Skeletal muscle cell (primary cell): ENCODE measurements at regions not wholly inside any gene's neighbourhood (a gene's known extent, or its start where the extent isn't known, plus 50 kb on each side); places are given as distances from the start of the nearest gene placed in this dataset.
"Not testable (repeated sequence)": the region's sequence is repeated elsewhere in the genome, so short reads cannot be mapped to it uniquely, and the experiment has no call there.

ENCODE experiments used
- DNase-seq: peaks from one replicate; pipeline ENCODE4 v3.0.0-alpha.2; 2010; ENCODE audit warnings: low read depth
- H3K4me3 ChIP-seq: 2 replicates; pipeline ENCODE4 v1.5.1; 2011; ENCODE audit warnings: low read depth, mild to moderate bottlenecking, control low read depth, low read length, moderate library complexity

- no peak for DNase-seq
- no peak overlapping the region for H3K4me3 ChIP-seq
Measured at GRCh38 chr13:71382285-71382684, 484.7 kb downstream of the DACH1 start.

GRCh38 chr13:71380191-71380590, 486.8 kb downstream of the DACH1 start:
- H3K4me3 ChIP-seq = no peak overlapping the region
- DNase-seq = no peak

GRCh38 chr13:71378961-71379905, 487.8 kb downstream of the DACH1 start:
- no peak for DNase-seq
- H3K4me3 ChIP-seq = no peak overlapping the region

GRCh38 chr13:71374471-71375049, 492.4 kb downstream of the DACH1 start:
- no peak for DNase-seq
- no peak overlapping the region for H3K4me3 ChIP-seq

GRCh38 chr13:71368336-71368735, 498.7 kb downstream of the DACH1 start:
- no peak overlapping the region for H3K4me3 ChIP-seq
- DNase-seq = no peak

GRCh38 chr13:71360041-71360440, 507.0 kb downstream of the DACH1 start:
- H3K4me3 ChIP-seq = no peak overlapping the region
- no peak for DNase-seq

- DNase-seq = no peak
- no peak overlapping the region for H3K4me3 ChIP-seq
Measured at GRCh38 chr13:71359641-71360040, 507.4 kb downstream of the DACH1 start.

- no peak for DNase-seq
- H3K4me3 ChIP-seq = no peak overlapping the region
Measured at GRCh38 chr13:71358218-71358617, 508.8 kb downstream of the DACH1 start.

GRCh38 chr13:71355010-71355409, 512.0 kb downstream of the DACH1 start:
- no peak for DNase-seq
- H3K4me3 ChIP-seq = no peak overlapping the region

GRCh38 chr13:71350886-71351285, 516.1 kb downstream of the DACH1 start:
- H3K4me3 ChIP-seq = no peak overlapping the region
- no peak for DNase-seq

- H3K4me3 ChIP-seq, DNase-seq: not testable (repeated sequence)
Measured at GRCh38 chr13:71345856-71346255, 521.1 kb downstream of the DACH1 start.

GRCh38 chr13:71339736-71340135, 527.3 kb downstream of the DACH1 start:
- DNase-seq = no peak
- H3K4me3 ChIP-seq = no peak overlapping the region

- no peak for DNase-seq
- H3K4me3 ChIP-seq = no peak overlapping the region
Measured at GRCh38 chr13:71339005-71339404, 528.0 kb downstream of the DACH1 start.

- no peak overlapping the region for H3K4me3 ChIP-seq
- no peak for DNase-seq
Measured at GRCh38 chr13:71338070-71338469, 528.9 kb downstream of the DACH1 start.

- H3K4me3 ChIP-seq = no peak overlapping the region
- DNase-seq = no peak
Measured at GRCh38 chr13:71327266-71327665, 539.7 kb downstream of the DACH1 start.

- H3K4me3 ChIP-seq = no peak overlapping the region
- DNase-seq = no peak
Measured at GRCh38 chr13:71325556-71325955, 541.4 kb downstream of the DACH1 start.

- H3K4me3 ChIP-seq = no peak overlapping the region
- DNase-seq = no peak
Measured at GRCh38 chr13:71323266-71323665, 543.7 kb downstream of the DACH1 start.

GRCh38 chr13:71320452-71320851, 546.6 kb downstream of the DACH1 start:
- H3K4me3 ChIP-seq = no peak overlapping the region
- DNase-seq = no peak

GRCh38 chr13:71316792-71317363, 550.1 kb downstream of the DACH1 start:
- DNase-seq = no peak

GRCh38 chr13:71312923-71313322, 554.1 kb downstream of the DACH1 start:
- no peak overlapping the region for H3K4me3 ChIP-seq
- DNase-seq = no peak

More at GRCh38 chr13:71316792-71317363, 550.1 kb downstream of the DACH1 start:
- H3K4me3 ChIP-seq = no peak overlapping the region

GRCh38 chr13:71309905-71310304, 557.1 kb downstream of the DACH1 start:
- no peak for DNase-seq
- H3K4me3 ChIP-seq = no peak overlapping the region
